ACC112 (cell line): ENCODE measurements at regions not wholly inside any gene's neighbourhood (a gene's known extent, or its start where the extent isn't known, plus 50 kb on each side); places are given as distances from the start of the nearest gene placed in this dataset.
A peak's percentile ranks its signal among the peaks of the same experiment; 100 is the strongest.

ENCODE experiments used
- H2AFZ ChIP-seq: fragments of 200-600 bp; sonication (generic); one replicate; pipeline ENCODE4 v1.6.0; 2017; ENCODE audit warnings: antibody characterized with exemption, low read length; ENCODE audit not compliant: unreplicated experiment
- H3K27ac ChIP-seq: fragments of 200-600 bp; sonication (generic); 2 replicates; pipeline ENCODE4 v1.5.1; 2014; ENCODE audit warnings: low read depth, mild to moderate bottlenecking, antibody characterized with exemption, low read length, moderate library complexity
- H3K27me3 ChIP-seq: fragments of 200-600 bp; sonication (generic); 2 replicates; pipeline ENCODE4 v1.6.1; 2014; ENCODE audit warnings: mild to moderate bottlenecking, antibody characterized with exemption, low read length, moderate library complexity, mixed read lengths; ENCODE audit not compliant: insufficient read depth
- H3K36me3 ChIP-seq: fragments of 200-600 bp; sonication (generic); 2 replicates; pipeline ENCODE4 v1.6.1; 2016; ENCODE audit warnings: mild to moderate bottlenecking, antibody characterized with exemption, low read length, moderate library complexity, mixed read lengths; ENCODE audit not compliant: insufficient read depth
- H3K4me1 ChIP-seq: fragments of 200-600 bp; sonication (generic); one replicate; pipeline ENCODE4 v1.6.1; 2016; ENCODE audit warnings: low read length, mixed read lengths; ENCODE audit not compliant: insufficient read depth, unreplicated experiment, control insufficient read depth
- H3K4me3 ChIP-seq: fragments of 200-600 bp; sonication (generic); 2 replicates; pipeline ENCODE4 v1.5.1; 2014; ENCODE audit warnings: mild to moderate bottlenecking, low read depth, low read length
- H3K79me2 ChIP-seq: fragments of 200-600 bp; sonication (generic); one replicate; pipeline ENCODE4 v1.6.0; 2016; ENCODE audit warnings: low read length; ENCODE audit not compliant: control insufficient read depth, unreplicated experiment, insufficient read depth

DNA sequence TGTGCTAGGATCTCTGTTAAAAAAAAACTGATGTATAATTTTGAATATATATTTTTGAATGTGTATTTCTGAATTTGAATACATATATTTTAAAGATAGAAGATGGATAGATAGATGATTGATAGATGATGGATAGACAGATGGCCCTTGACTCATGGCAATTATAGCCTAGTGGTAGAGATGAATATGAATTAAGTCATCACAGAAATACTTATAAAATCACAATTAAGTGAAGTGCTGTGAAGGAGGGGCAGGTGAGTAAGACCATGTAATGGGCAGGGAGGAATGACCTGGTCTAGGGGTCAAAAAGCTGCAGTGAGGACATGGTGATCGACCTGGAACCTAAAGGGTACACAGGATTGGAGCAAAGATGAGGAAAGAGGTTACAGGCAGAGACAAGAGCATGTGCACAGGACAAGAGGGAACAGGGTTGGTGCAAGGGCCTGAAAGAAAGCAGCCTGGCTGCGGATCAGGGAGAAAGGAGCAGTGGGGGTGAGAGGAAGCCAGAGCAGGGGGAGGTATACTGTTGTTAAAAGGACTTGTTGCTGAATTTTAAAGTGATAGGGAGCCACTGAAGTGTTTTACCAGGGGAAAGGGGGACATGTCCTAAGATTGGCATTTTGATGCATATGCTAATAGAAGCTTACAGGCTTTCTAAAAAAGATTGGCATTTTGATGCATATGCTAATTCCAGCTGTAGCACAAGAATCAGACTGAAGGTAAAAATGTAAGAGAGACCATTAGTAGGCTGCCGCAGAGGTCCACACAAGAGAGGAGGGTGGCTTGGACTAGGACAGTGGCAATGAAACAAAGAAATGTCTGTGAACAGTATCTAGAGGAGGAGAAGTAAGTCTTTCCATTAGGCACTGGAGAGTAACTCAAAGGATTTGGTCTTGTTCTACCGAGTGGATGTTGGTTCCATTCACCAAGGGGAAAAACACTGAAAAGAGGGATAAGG is 527.8 kb downstream of the AGTPBP1 start:
- H3K4me1 ChIP-seq: peaks cover 27% of the 10 kb centered on the region
- no peaks in the 10 kb centered on the region for H3K27me3 ChIP-seq
- no peaks in the 10 kb centered on the region for H3K79me2 ChIP-seq
- no peak overlapping the region for H3K4me3 ChIP-seq
- no peaks in the 10 kb centered on the region for H3K36me3 ChIP-seq
- no peak overlapping the region for H2AFZ ChIP-seq
- H3K27ac ChIP-seq: no peak overlapping the region

DNA sequence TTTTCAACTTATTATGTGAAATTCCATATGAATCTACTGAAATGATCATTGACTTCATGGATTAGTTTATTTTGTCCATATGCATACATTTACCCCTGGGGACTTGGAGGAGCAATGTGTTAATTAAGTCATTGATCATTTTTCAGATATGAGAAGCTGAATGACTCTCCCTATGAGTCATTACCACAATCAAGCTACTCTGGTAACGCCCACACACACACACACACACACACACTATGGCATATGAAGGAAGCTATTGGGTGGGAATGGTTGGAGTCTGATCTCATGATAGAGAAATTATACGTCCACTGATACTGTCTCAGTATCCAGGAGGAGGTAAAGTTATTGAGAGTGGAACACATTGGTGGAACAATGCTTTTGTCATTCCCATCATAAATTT is 528.9 kb downstream of the AGTPBP1 start:
- no peaks in the 10 kb centered on the region for H3K27me3 ChIP-seq
- no peaks in the 10 kb centered on the region for H3K36me3 ChIP-seq
- no peaks in the 10 kb centered on the region for H3K79me2 ChIP-seq
- H3K27ac ChIP-seq: peak overlapping the region; percentile 51
- H3K4me3 ChIP-seq: peak overlapping the region; percentile 41; the same call in 1 of the 2 replicates
- no peak overlapping the region for H2AFZ ChIP-seq
- peaks cover 27% of the 10 kb centered on the region for H3K4me1 ChIP-seq

DNA sequence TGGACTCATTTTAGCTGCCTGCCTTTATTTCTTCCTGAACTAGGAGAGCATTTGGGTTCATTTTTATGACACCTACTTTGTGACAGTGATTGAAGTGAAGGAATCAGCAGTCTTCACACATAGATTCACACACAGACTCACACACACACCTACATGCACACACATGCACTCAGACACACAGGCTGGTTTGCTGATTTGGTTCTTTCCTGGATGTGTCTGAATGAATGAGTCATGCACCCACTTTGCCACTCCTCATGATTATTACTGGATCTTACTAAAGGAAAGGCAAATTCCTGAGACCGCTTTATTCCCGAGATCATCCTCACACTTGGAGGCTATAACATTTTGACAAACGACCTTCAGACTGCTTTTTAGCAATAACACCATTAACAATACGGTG is 529.5 kb downstream of the AGTPBP1 start:
- H3K36me3 ChIP-seq: no peaks in the 10 kb centered on the region
- no peak overlapping the region for H2AFZ ChIP-seq
- H3K27ac ChIP-seq: peak overlapping the region; percentile 51
- H3K4me1 ChIP-seq: peaks cover 27% of the 10 kb centered on the region
- no peaks in the 10 kb centered on the region for H3K27me3 ChIP-seq
- H3K4me3 ChIP-seq: peak overlapping the region; percentile 41; the same call in 1 of the 2 replicates
- no peaks in the 10 kb centered on the region for H3K79me2 ChIP-seq

DNA sequence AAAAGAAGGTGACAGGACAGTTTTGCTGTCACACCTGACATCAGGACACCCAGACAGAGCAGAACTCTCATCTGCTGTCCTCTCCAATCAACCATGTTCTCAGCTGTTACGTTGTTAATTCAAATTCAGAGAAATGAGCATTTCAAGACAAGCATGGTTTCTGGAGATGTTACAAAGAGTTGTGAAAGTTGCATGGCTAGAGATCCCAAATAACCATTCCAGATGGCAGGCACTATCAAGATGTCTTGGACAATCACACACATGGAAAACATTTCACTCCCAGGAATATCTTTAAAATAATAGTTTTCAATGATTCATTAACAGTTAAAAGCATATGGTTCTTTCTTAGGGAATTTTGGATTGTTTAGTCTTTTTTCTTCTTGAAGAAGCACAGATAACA is 533.1 kb downstream of the AGTPBP1 start:
- Histone ChIP-seq H3K27me3 (no peaks in the 10 kb centered on the region), H2AFZ (no peak overlapping the region), H3K4me3 (no peak overlapping the region), H3K79me2 (no peaks in the 10 kb centered on the region), H3K36me3 (no peaks in the 10 kb centered on the region), H3K4me1 (peaks cover 18% of the 10 kb centered on the region), H3K27ac (no peak overlapping the region)

DNA sequence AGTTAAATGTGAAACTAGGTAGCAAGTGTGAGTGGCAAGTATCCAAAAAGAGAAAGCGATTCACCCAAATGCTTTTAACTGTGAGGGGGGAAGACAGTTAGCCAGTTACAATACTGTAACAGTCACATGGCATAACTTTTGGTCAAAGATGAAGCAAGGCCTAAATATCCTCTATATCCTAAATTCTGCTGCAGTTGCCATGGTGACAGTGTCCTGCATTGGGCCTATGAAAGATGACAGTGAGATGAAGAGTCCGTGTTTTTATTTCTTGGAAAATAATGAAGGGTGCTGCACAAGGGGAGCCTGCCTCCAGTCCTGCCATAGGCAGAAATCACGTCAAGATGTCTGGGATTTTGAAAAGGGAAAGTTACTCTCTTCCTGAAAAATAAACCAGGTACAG is 534.6 kb downstream of the NTRK2 start:
- Histone ChIP-seq H3K36me3 (no peaks in the 10 kb centered on the region), H3K4me1 (peaks cover 23% of the 10 kb centered on the region), H3K27ac (no peak overlapping the region), H3K4me3 (no peak overlapping the region), H3K27me3 (no peaks in the 10 kb centered on the region), H2AFZ (no peak overlapping the region), H3K79me2 (no peaks in the 10 kb centered on the region)

DNA sequence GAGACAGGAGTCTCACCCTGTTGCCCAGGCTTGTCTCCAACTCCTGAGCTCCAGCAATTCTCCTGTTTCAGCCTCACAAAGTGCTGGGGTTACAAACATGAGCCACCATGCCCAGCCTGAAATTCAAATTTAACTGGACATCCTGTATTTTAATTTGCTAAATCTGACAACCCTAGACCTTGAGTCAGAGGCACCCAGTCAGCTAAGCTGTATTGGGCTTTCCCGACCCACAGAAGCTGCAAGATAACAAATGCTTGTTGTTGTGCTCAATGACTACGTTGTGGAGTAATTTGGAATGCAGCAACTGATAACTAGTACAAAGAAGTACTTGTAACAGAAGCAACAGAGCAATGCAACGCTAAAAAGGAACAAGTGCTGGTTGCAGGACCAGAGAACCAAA is 533.1 kb downstream of the NTRK2 start:
- Histone ChIP-seq H3K36me3 (no peaks in the 10 kb centered on the region), H3K4me1 (peaks cover 23% of the 10 kb centered on the region), H3K79me2 (no peaks in the 10 kb centered on the region), H3K4me3 (no peak overlapping the region), H3K27ac (no peak overlapping the region), H2AFZ (no peak overlapping the region), H3K27me3 (no peaks in the 10 kb centered on the region)

DNA sequence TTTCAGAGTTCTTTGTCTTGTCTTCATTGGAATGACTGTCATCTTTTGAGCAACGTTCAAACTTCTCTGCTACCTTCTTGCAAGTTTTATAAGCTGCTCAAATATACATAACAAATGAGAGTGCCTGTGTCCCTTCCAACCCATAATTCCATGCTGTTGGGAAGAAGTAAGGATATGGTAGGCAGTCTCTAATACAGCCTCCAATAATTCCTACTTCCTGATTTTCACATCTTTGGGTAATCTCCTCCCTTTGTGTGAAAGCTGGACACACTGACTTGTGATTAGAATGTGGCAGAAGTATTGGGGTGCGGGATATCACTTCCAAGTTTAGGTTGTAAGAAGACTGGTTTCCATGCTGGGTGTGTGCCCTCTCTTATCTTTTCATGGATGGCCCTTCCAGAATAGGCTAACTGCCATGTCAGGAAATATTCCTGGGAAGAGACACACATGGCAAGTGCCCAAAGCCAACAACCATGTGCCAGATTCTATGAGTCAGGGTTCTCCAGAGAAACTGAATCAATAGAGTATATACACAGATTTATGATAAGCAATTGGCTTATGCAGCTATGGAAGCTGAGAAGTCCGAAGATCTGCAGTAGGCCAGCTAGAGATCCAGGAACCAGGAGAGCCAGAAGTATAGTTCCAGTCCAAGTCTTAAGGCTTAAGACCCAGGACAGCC is 531.3 kb downstream of the NTRK2 start:
- Histone ChIP-seq H3K4me3 (peak overlapping the region; percentile 25; the same call in 1 of the 2 replicates), H3K79me2 (no peaks in the 10 kb centered on the region), H3K36me3 (no peaks in the 10 kb centered on the region), H3K4me1 (peaks cover 23% of the 10 kb centered on the region), H2AFZ (no peak overlapping the region), H3K27me3 (no peaks in the 10 kb centered on the region), H3K27ac (peak overlapping the region; percentile 77)

DNA sequence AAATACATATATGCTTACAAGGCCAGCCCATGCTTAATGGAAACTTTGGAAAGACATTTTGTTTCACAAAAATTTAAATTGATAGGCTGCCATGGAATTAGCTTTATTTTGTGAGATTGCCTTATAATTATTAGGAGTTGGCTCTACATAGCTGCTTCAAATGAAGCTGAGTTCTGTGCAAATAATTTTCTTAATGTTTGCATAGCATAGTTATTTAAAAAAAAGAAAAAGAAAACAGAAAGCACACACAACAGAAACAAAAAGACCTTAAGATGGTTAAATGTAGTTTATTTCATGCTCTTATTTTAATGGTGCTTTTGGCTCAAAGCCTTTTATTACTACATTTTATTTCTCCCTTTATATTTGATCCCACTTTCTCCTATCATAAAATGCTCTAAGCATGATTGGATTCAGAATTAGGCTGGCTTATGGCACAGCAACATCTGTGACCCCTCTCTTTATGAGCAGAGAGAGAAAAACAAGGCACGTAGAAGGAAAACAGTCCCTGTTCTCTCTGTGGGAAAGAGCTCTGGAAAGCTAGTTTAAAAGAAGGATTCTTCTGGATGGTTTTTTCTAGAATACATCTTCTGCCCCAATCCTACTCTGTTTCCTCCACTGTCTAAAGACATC is 530.5 kb downstream of the NTRK2 start:
- Histone ChIP-seq H3K27ac (no peak overlapping the region), H3K27me3 (no peaks in the 10 kb centered on the region), H2AFZ (no peak overlapping the region), H3K4me1 (peaks cover 23% of the 10 kb centered on the region), H3K4me3 (no peak overlapping the region), H3K79me2 (no peaks in the 10 kb centered on the region), H3K36me3 (no peaks in the 10 kb centered on the region)

DNA sequence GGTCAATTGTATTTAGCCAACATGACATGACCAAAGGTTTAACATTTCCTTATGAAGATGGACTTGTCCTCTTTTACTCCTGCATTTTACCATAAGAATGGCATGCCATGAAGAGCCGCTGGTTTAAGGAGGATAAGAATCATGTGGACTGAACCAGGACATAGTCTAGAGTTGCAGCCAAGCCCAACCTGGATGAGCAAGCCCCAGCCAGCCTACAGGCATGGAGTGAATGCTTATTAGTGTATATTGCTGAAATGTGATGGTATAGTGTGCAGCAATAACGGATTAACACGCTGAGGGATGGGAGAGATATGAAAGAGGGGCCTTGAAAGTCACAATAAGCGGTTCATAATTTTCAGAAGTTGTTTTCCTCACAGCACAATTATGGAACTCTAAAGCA is 523.2 kb downstream of the NTRK2 start:
- Histone ChIP-seq H3K79me2 (no peaks in the 10 kb centered on the region), H3K4me1 (no peaks in the 10 kb centered on the region), H3K36me3 (no peaks in the 10 kb centered on the region), H3K4me3 (no peak overlapping the region), H3K27me3 (peaks cover 2% of the 10 kb centered on the region; the same call in 1 of the 2 replicates), H3K27ac (no peak overlapping the region), H2AFZ (no peak overlapping the region)

DNA sequence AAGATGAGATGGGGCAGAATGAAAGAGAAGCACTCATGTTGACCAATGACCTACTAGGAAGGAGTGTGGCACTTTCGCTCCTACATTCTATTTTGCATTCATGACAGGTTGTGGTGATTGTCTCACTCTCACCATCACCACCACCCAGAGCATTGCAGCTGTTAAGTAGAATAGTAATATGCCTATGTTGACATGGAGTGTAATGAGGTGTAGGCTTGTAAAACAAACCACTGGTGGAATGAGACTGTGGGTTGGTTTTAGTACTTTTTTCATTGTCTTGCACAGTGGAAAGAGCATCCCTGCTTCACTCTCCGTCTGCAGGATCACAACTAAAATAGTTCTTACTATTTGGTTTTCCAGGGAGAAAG is 516.7 kb downstream of the NTRK2 start:
- Histone ChIP-seq H3K79me2 (no peaks in the 10 kb centered on the region), H3K4me3 (no peak overlapping the region), H3K27ac (no peak overlapping the region), H3K27me3 (peaks cover 30% of the 10 kb centered on the region; the same call in 1 of the 2 replicates), H3K36me3 (no peaks in the 10 kb centered on the region), H3K4me1 (no peaks in the 10 kb centered on the region), H2AFZ (no peak overlapping the region)
